Parathyroid adenoma (tissue), 2 donors: ENCODE measurements at regions not wholly inside any gene's neighbourhood (a gene's known extent, or its start where the extent isn't known, plus 50 kb on each side); places are given as distances from the start of the nearest gene placed in this dataset.

ENCODE experiments used
- H2AFZ ChIP-seq: fragments of 300-600 bp; sonication (generic); one replicate; pipeline ENCODE4 v1.7.0; 2017; ENCODE audit warnings: antibody characterized with exemption, mild to moderate bottlenecking
- H3K27ac ChIP-seq: fragments of 300-600 bp; sonication (generic); one replicate; pipeline ENCODE4 v1.7.0; 2017
- H3K27me3 ChIP-seq: fragments of 300-600 bp; sonication (generic); one replicate; pipeline ENCODE4 v1.7.0; 2017; ENCODE audit warnings: low read length; ENCODE audit not compliant: control insufficient read depth, insufficient read depth
- H3K36me3 ChIP-seq: fragments of 300-600 bp; sonication (generic); one replicate; pipeline ENCODE4 v1.7.0; 2017; ENCODE audit warnings: low read length; ENCODE audit not compliant: control insufficient read depth, insufficient read depth
- H3K4me1 ChIP-seq: fragments of 300-600 bp; sonication (generic); one replicate; pipeline ENCODE4 v1.7.0; 2017; ENCODE audit warnings: control low read depth
- H3K4me2 ChIP-seq: fragments of 300-600 bp; sonication (generic); one replicate; pipeline ENCODE4 v1.7.0; 2017; ENCODE audit warnings: low read length
- H3K4me3 ChIP-seq: fragments of 300-600 bp; sonication (generic); one replicate; pipeline ENCODE4 v1.7.0; 2017; ENCODE audit warnings: low read depth, low read length
- H3K79me2 ChIP-seq: fragments of 300-600 bp; sonication (generic); one replicate; pipeline ENCODE4 v1.7.0; 2017; ENCODE audit warnings: control low read depth
- H3K9ac ChIP-seq: fragments of 300-600 bp; sonication (generic); one replicate; pipeline ENCODE4 v1.7.0; 2017; ENCODE audit warnings: mild to moderate bottlenecking
- H3K9me3 ChIP-seq: fragments of 300-600 bp; sonication (generic); one replicate; pipeline ENCODE4 v1.7.0; 2017; ENCODE audit warnings: low read length; ENCODE audit not compliant: control insufficient read depth
- CTCF ChIP-seq: fragments of 300-600 bp; sonication (generic); IDR thresholded peaks from one replicate; pipeline ENCODE4 v1.7.0; 2017; ENCODE audit warnings: antibody characterized with exemption, mild to moderate bottlenecking
- donor health status: primary hyperparathyroidism.

- no peaks in the 10 kb centered on the region for H3K36me3 ChIP-seq
- H2AFZ ChIP-seq = peak overlapping the region; percentile 35
- H3K9me3 ChIP-seq = no peaks in the 10 kb centered on the region
- H3K9ac ChIP-seq = no peak overlapping the region
- H3K4me3 ChIP-seq = no peak overlapping the region
- no peak for TF ChIP-seq CTCF
- peaks cover 14% of the 10 kb centered on the region for H3K4me1 ChIP-seq
- H3K27me3 ChIP-seq = no peaks in the 10 kb centered on the region
- H3K27ac ChIP-seq = peak overlapping the region; percentile 93
- H3K79me2 ChIP-seq = no peaks in the 10 kb centered on the region
- H3K4me2 ChIP-seq = peak overlapping the region; percentile 24
Observed at GRCh38 chr10:32149252-32149955, 93.2 kb upstream of the KIF5B start.

GRCh38 chr10:32148864-32149251, 92.6 kb upstream of the KIF5B start:
- H3K27ac ChIP-seq = peak overlapping the region; percentile 93
- no peaks in the 10 kb centered on the region for H3K79me2 ChIP-seq
- peak overlapping the region; percentile 24 for H3K4me2 ChIP-seq
- H3K36me3 ChIP-seq = no peaks in the 10 kb centered on the region
- peaks cover 14% of the 10 kb centered on the region for H3K4me1 ChIP-seq
- no peaks in the 10 kb centered on the region for H3K9me3 ChIP-seq
- no peak overlapping the region for H3K4me3 ChIP-seq
- peak overlapping the region; percentile 35 for H2AFZ ChIP-seq
- no peak overlapping the region for H3K9ac ChIP-seq
- no peaks in the 10 kb centered on the region for H3K27me3 ChIP-seq
- no peak for TF ChIP-seq CTCF

GRCh38 chr10:32147730-32148129, 91.5 kb upstream of the KIF5B start:
- Histone ChIP-seq H3K27ac (no peak overlapping the region), H3K27me3 (no peaks in the 10 kb centered on the region), H3K4me2 (no peak overlapping the region), H3K4me3 (no peak overlapping the region), H3K79me2 (no peaks in the 10 kb centered on the region), H2AFZ (no peak overlapping the region), H3K9ac (no peak overlapping the region), H3K4me1 (peaks cover 14% of the 10 kb centered on the region), H3K9me3 (no peaks in the 10 kb centered on the region), H3K36me3 (no peaks in the 10 kb centered on the region)
- TF ChIP-seq CTCF = no peak

- H3K4me2 ChIP-seq = no peak overlapping the region
- H3K27me3 ChIP-seq = no peaks in the 10 kb centered on the region
- H3K9ac ChIP-seq = no peak overlapping the region
- H3K79me2 ChIP-seq = no peaks in the 10 kb centered on the region
- H2AFZ ChIP-seq = no peak overlapping the region
- no peak overlapping the region for H3K27ac ChIP-seq
- no peaks in the 10 kb centered on the region for H3K9me3 ChIP-seq
- H3K36me3 ChIP-seq = no peaks in the 10 kb centered on the region
- H3K4me1 ChIP-seq = peaks cover 14% of the 10 kb centered on the region
- TF ChIP-seq CTCF = no peak
- no peak overlapping the region for H3K4me3 ChIP-seq
Observed at GRCh38 chr10:32146166-32146565, 89.9 kb upstream of the KIF5B start.
